Fibroblast of the aortic adventitia (primary cell): ENCODE measurements at regions not wholly inside any gene's neighbourhood (a gene's known extent, or its start where the extent isn't known, plus 50 kb on each side); places are given as distances from the start of the nearest gene placed in this dataset.

ENCODE experiments used
- DNase-seq: peaks from one replicate; pipeline ENCODE4 v3.0.0-alpha.2; 2010; ENCODE audit warnings: low read depth
- H3K4me3 ChIP-seq: 2 replicates; pipeline ENCODE4 v1.5.1; 2011; ENCODE audit warnings: low read depth, mild to moderate bottlenecking, control low read depth, low read length, moderate library complexity
- CTCF ChIP-seq: IDR thresholded peaks from 2 replicates; pipeline ENCODE4 v1.5.1; 2011; ENCODE audit warnings: mild to moderate bottlenecking, low read length, control low read depth, inconsistent platforms; ENCODE audit not compliant: insufficient read depth

- no peak for TF ChIP-seq CTCF
- H3K4me3 ChIP-seq, result no peak overlapping the region
- no peak for DNase-seq
Measured at GRCh38 chr15:81484086-81484955, 110.3 kb upstream of the TMC3 start.

GRCh38 chr15:81483496-81483895, 109.5 kb upstream of the TMC3 start:
- no peak overlapping the region for H3K4me3 ChIP-seq

GRCh38 chr15:81481346-81481745, 107.3 kb upstream of the TMC3 start:
- H3K4me3 ChIP-seq, result no peak overlapping the region
- TF ChIP-seq CTCF, result no peak
- no peak for DNase-seq

More at GRCh38 chr15:81483496-81483895, 109.5 kb upstream of the TMC3 start:
- DNase-seq, result no peak
- no peak for TF ChIP-seq CTCF

- peak; percentile 66 for TF ChIP-seq CTCF
- H3K4me3 ChIP-seq, result no peak overlapping the region
- DNase-seq, result peak; percentile 82
Measured at GRCh38 chr15:81480645-81481053, 106.6 kb upstream of the TMC3 start.

- no peak for TF ChIP-seq CTCF
- peak; percentile 15 for DNase-seq
- no peak overlapping the region for H3K4me3 ChIP-seq
Measured at GRCh38 chr15:81478354-81478753, 104.3 kb upstream of the TMC3 start.

GRCh38 chr15:81475926-81476325, 101.9 kb upstream of the TMC3 start:
- DNase-seq, result peak; percentile 59
- H3K4me3 ChIP-seq, result no peak overlapping the region
- no peak for TF ChIP-seq CTCF

GRCh38 chr15:81475471-81475870, 101.5 kb upstream of the TMC3 start:
- no peak for TF ChIP-seq CTCF

More at GRCh38 chr15:81475471-81475870, 101.5 kb upstream of the TMC3 start:
- H3K4me3 ChIP-seq, result no peak overlapping the region
- DNase-seq, result no peak
